GM21723 (cell line): ENCODE measurements at regions not wholly inside any gene's neighbourhood (a gene's known extent, or its start where the extent isn't known, plus 50 kb on each side); places are given as distances from the start of the nearest gene placed in this dataset.

Experiments
- ATAC-seq: cut with Tn5 transposase; IDR thresholded peaks from one replicate; pipeline ENCODE4 v1.9.1; 2021; ENCODE audit warnings: mild to moderate bottlenecking, moderate library complexity; ENCODE audit not compliant: unreplicated experiment

- ATAC-seq: no peak
Measured at GRCh38 chr4:125679989-125680388, 365.2 kb downstream of the FAT4 start.

GRCh38 chr4:125681240-125681639, 366.5 kb downstream of the FAT4 start:
- ATAC-seq: no peak

GRCh38 chr4:125682730-125683129, 368.0 kb downstream of the FAT4 start:
- ATAC-seq: no peak

GRCh38 chr4:125688841-125689240, 374.1 kb downstream of the FAT4 start:
- ATAC-seq: no peak

GRCh38 chr4:125689805-125690204, 375.1 kb downstream of the FAT4 start:
- no peak for ATAC-seq

GRCh38 chr4:125693228-125693627, 378.5 kb downstream of the FAT4 start:
- no peak for ATAC-seq

GRCh38 chr4:125702406-125702805, 387.7 kb downstream of the FAT4 start:
- no peak for ATAC-seq

- ATAC-seq: no peak
Measured at GRCh38 chr4:125703443-125703842, 388.7 kb downstream of the FAT4 start.

GRCh38 chr4:125704726-125705125, 390.0 kb downstream of the FAT4 start:
- no peak for ATAC-seq

- no peak for ATAC-seq
Measured at GRCh38 chr4:125705681-125706080, 390.9 kb downstream of the FAT4 start.

- ATAC-seq: no peak
Measured at GRCh38 chr4:125707397-125707796, 392.6 kb downstream of the FAT4 start.

GRCh38 chr4:125710766-125711165, 396.0 kb downstream of the FAT4 start:
- ATAC-seq: no peak

- ATAC-seq: no peak
Measured at GRCh38 chr4:125714049-125714448, 399.3 kb downstream of the FAT4 start.

- ATAC-seq: no peak
Measured at GRCh38 chr4:125714845-125715244, 400.1 kb downstream of the FAT4 start.

GRCh38 chr4:125719987-125720386, 405.2 kb downstream of the FAT4 start:
- ATAC-seq: no peak

GRCh38 chr4:125722009-125722408, 407.3 kb downstream of the FAT4 start:
- no peak for ATAC-seq

GRCh38 chr4:125725957-125726525, 411.3 kb downstream of the FAT4 start:
- ATAC-seq: no peak

- no peak for ATAC-seq
Measured at GRCh38 chr4:125727931-125728330, 413.2 kb downstream of the FAT4 start.

- no peak for ATAC-seq
Measured at GRCh38 chr4:125728568-125728967, 413.8 kb downstream of the FAT4 start.

- ATAC-seq: no peak
Measured at GRCh38 chr4:125729171-125729570, 414.4 kb downstream of the FAT4 start.

GRCh38 chr4:125732632-125733031, 417.9 kb downstream of the FAT4 start:
- ATAC-seq: no peak

GRCh38 chr4:125734504-125734903, 419.7 kb downstream of the FAT4 start:
- no peak for ATAC-seq

- ATAC-seq: no peak
Measured at GRCh38 chr4:125735102-125735501, 420.3 kb downstream of the FAT4 start.
